ENCODE measurements at regions not wholly inside any gene's neighbourhood (a gene's known extent, or its start where the extent isn't known, plus 50 kb on each side); places are given as distances from the start of the nearest gene placed in this dataset.

DNA sequence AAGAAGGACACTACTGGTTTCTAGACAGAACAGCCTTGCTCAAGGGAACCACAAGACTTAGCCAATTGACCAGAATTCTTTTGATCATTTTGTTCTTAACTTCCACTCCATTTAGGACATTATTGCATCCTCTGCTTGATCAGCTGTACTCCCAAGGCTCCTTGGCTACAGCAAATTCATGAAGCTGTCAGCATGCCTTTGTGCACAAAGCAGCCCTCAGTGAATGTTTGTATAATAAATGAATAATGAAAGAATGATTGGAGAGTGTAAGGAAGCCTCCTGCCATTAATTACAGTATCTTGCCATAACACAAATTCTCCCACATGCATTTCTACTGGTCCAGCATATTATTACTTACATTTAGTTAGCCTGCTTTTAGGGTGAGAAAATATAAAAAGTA lies 449.6 kb downstream of the SLCO4C1 start:
- TF ChIP-seq, protein P1, sequence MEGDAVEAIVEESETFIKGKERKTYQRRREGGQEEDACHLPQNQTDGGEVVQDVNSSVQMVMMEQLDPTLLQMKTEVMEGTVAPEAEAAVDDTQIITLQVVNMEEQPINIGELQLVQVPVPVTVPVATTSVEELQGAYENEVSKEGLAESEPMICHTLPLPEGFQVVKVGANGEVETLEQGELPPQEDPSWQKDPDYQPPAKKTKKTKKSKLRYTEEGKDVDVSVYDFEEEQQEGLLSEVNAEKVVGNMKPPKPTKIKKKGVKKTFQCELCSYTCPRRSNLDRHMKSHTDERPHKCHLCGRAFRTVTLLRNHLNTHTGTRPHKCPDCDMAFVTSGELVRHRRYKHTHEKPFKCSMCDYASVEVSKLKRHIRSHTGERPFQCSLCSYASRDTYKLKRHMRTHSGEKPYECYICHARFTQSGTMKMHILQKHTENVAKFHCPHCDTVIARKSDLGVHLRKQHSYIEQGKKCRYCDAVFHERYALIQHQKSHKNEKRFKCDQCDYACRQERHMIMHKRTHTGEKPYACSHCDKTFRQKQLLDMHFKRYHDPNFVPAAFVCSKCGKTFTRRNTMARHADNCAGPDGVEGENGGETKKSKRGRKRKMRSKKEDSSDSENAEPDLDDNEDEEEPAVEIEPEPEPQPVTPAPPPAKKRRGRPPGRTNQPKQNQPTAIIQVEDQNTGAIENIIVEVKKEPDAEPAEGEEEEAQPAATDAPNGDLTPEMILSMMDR (IDR thresholded peaks at IDR 0.05; ENCODE audit: control extremely low read depth, extremely low read depth, low read depth, missing control alignments) = no peak
- CTCF ChIA-PET = interaction anchor here (1.3 to 1.5 kb wide), 3 partner anchors 8 to 56 kb away, joined by 4 to 5 read pairs (median 5); no protein-coding TSS in a partner anchor
- DNase-seq (ENCODE audit: extremely low spot score) = no peak
- POLR2A ChIA-PET = no interaction called here

DNA sequence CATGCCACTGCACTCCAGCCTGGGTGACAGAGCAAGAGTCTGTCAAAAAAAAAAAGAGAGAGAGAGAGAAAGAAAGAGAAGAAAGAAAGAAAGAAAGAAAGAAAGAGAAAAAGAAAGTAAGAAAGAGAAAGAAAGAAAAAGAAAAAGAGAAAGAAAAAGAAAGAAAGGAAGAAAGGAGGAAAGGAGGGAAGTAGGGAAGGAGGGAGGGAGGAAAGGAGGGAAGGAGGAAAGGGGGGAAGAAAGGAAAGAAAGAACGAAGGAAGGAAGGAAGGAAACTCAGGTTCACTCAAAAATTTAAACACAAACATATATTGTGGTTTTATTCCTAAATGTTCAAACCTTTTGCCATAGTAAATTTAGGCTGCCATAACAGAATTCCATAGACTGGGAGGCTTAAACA lies 453.0 kb downstream of the SLCO4C1 start:
- no peak for DNase-seq (ENCODE audit: extremely low spot score)
- TF ChIP-seq, protein P1 (IDR thresholded peaks at IDR 0.05; ENCODE audit: control extremely low read depth, extremely low read depth, low read depth, missing control alignments) = no peak
- ChIA-PET POLR2A (no interaction called here), CTCF (no interaction called here)

DNA sequence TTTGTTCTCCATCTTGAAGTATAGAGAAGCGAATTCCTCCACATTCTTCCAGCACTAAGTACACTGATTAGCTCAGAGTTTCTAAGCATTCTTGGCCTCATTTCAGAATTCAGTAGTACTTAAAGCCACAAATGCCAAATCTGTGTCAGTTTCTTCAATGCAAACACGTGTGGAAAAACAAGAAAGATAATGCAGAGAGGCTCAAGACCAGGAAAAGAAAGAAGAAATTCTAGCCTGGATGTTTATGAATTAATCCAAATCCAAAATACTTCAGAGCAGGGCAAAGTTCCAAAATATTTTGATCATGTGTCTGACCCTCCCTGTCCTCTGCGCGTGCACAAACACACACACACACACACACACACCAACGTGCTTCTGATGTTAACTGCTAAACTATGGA lies 457.6 kb downstream of the SLCO4C1 start:
- ChIA-PET POLR2A (no interaction called here), CTCF (interaction anchor here (1.6 kb wide), 1 partner anchor 8 kb away, joined by 5 read pairs; no protein-coding TSS in a partner anchor)
- TF ChIP-seq, protein P1 (IDR thresholded peaks at IDR 0.05; ENCODE audit: control extremely low read depth, extremely low read depth, low read depth, missing control alignments) = no peak
- no peak for DNase-seq (ENCODE audit: extremely low spot score)

DNA sequence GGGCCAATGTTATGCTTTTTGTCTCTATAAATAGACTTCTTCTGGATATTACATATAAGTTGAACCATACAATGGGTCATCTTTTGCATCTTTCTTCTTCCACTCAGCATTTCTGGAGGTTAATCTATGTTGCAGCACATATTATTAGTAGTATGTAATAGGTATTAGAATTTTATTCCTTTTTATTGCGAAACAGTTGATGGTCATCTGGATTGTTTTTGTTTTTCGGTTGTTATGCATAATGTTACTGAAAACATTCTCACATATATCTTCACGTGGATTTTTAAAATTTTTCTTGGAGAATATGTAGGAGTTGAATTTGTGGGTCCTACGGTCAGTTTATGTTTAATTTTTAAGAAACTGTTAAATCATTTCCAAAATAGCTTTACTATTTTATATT lies 466.8 kb downstream of the SLCO4C1 start:
- DNase-seq (ENCODE audit: extremely low spot score) = no peak
- ChIA-PET POLR2A (no interaction called here), CTCF (no interaction called here)
- TF ChIP-seq, protein P1 (IDR thresholded peaks at IDR 0.05; ENCODE audit: control extremely low read depth, extremely low read depth, low read depth, missing control alignments) = no peak

DNA sequence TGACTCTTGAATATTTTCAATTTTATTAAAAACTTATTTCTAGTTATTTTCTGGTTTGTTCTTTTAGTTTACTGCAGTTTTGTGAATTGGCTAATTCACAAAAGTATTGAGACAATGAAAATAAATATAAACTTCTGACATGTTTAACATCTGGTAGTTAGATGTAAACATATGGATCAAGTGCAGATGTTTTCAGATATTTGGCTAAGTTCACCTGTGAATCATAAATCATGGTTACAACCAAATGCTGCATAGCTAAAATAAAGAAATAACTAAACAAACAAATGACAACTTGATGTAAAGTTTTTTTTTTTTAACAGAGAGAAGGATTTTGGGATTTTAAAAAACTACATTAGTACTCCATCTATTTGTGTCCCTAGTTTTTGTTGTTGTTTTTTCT lies 484.6 kb downstream of the SLCO4C1 start:
- ChIA-PET POLR2A (no interaction called here), CTCF (no interaction called here)
- DNase-seq (ENCODE audit: extremely low spot score) = no peak
- TF ChIP-seq, protein P1 (IDR thresholded peaks at IDR 0.05; ENCODE audit: control extremely low read depth, extremely low read depth, low read depth, missing control alignments) = no peak

DNA sequence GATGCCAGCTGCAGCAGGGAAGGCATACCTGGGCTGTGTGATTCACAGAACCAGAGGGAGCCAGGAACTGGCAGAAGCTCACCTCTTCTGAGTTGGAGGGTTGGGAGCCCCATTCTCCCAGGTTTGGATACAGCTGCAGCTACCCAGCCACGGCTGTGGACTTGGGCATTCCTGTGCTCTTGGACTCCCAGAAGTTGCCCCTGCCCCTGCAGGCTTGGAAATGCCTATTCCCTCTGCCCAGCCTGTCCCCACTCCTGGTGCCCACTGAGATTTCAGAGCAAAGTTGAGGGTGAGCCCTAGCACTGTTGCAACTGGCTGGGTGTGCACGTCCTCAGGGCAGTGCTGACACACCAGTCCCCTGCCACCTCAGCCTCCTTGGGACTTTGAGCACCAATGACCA lies 489.7 kb downstream of the SLCO4C1 start:
- no peak for DNase-seq (ENCODE audit: extremely low spot score)
- TF ChIP-seq, protein P1 (IDR thresholded peaks at IDR 0.05; ENCODE audit: control extremely low read depth, extremely low read depth, low read depth, missing control alignments) = no peak
- POLR2A ChIA-PET = no interaction called here
- CTCF ChIA-PET = no interaction called here

DNA sequence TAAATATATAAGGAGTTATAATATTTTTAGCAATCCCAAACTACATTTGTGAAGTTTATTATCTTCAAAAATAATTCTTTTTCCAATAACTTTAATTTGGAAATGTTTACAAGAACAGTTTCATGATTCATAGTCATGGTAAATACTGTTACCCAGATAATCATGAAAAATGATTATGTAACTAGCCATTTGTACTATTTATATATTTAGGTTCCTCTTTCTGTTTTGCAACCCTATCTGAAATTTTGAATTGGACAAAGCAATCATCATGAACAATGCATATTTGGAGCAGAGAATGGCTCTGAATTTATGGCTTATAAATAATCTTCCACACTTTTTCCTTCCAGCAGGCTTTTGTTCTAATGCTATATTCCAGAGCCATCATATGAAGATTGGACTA lies 499.7 kb downstream of the SLCO4C1 start:
- CTCF ChIA-PET = interaction anchor here (0.7 kb wide), 1 partner anchor 11 kb away, joined by 3 read pairs; no protein-coding TSS in a partner anchor
- POLR2A ChIA-PET = no interaction called here
- TF ChIP-seq, protein P1 (IDR thresholded peaks at IDR 0.05; ENCODE audit: control extremely low read depth, extremely low read depth, low read depth, missing control alignments) = no peak
- no peak for DNase-seq (ENCODE audit: extremely low spot score)
